Umbilical cord (tissue), 1 donor: ENCODE measurements at regions not wholly inside any gene's neighbourhood (a gene's known extent, or its start where the extent isn't known, plus 50 kb on each side); places are given as distances from the start of the nearest gene placed in this dataset.

Experiments used
- DNase-seq: peaks from one replicate; pipeline ENCODE4 v3.0.0-alpha.2; 2015; ENCODE audit warnings: low spot score

DNA sequence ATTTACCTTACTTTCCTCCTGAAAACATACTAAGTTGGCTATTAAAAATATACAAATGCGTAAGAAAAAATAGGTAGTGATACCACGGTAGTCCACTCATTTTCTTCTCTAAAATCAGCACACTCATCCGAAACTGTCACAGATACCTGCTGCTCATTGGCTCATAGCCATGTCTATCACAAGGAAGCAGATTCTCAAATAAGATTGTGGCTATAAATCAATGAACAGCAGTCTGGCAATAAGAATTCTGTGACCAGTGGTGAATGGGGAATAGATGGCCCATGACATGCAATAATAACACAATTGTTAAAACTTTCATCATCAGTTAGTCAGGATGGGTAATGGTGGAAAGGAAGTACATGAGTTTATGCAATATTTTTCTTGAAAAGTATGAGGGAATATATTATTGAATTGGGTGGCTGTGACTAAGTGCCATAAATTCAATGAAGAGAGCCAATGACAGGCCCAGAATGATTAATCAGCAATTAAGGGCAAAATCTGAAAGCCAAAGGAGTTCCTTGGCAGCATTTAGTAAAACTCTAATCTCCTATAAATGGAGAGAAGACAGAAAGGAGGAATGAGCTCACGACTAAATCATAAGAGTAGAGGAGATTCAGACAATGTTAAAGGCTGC lies 202.3 kb upstream of the NEIL3 start:
- DNase-seq = no peak

DNA sequence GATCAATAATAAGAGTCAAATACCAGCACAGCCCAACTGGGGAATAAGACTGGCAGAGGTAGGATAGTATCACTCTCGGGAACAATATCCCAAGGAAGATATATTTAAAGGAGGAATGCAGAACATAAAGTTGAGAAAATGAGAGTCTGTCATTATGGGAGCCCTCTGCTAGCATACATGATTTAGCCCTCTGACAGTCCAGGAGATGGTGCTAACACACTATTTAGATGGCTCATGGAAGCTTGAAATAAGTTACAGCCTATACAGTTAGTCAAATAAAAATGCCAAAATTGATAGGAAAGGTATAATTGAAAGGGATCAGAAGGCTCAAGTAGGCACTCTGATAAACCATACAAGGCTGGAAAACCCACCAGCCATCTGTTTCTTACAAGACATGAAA lies 201.0 kb upstream of the NEIL3 start:
- peak; percentile 10 for DNase-seq

DNA sequence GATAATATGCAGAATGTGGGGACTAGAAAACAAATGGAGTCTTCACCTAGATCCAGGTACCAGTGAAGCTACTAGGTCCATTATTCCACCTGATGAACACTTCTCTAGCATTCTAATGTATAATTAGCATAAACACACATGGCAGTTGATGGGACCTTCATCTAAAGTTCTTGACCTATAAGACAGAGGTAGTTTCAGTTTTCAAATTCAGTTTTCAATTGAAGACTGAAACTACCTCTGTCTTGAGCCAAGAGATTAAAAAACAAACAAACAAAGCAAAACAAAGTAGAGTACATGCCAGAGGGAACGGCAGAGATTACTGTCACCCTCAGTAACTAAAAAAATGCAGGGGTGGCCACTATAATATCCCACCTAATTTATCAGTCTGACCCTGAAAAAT lies 199.9 kb upstream of the NEIL3 start:
- DNase-seq = no peak

GRCh38 chr4:177116161-177116560 lies 193.5 kb upstream of the NEIL3 start:
- no peak for DNase-seq

DNA sequence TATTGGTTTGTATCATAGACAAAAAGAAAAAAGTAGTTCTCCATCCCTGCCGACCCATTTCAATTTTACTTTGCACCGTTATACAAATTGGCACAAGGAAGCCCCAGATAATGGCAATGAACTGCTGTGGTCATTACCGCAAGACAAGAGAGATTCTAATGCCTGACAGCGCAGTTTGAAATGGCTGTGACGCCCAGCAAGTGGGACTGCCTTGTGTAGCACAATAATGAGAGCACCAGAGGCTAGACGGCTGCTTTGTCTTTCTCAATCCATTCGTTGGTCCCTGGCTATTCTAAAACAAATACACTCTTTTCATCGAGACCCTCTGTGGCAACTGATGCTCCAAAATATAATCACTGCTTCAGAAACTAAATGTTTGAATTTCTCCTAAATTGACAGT lies 192.4 kb upstream of the NEIL3 start:
- no peak for DNase-seq

- peak; percentile 86 for DNase-seq
These were observed 191.1 kb upstream of the NEIL3 start for GRCh38 chr4:177118596-177118995.

- DNase-seq = no peak
These were observed 190.6 kb upstream of the NEIL3 start for GRCh38 chr4:177119021-177119471.

GRCh38 chr4:177119691-177120090 lies 190.0 kb upstream of the NEIL3 start:
- no peak for DNase-seq

- DNase-seq = no peak
These were observed 185.9 kb upstream of the NEIL3 start for GRCh38 chr4:177123811-177124210.

DNA sequence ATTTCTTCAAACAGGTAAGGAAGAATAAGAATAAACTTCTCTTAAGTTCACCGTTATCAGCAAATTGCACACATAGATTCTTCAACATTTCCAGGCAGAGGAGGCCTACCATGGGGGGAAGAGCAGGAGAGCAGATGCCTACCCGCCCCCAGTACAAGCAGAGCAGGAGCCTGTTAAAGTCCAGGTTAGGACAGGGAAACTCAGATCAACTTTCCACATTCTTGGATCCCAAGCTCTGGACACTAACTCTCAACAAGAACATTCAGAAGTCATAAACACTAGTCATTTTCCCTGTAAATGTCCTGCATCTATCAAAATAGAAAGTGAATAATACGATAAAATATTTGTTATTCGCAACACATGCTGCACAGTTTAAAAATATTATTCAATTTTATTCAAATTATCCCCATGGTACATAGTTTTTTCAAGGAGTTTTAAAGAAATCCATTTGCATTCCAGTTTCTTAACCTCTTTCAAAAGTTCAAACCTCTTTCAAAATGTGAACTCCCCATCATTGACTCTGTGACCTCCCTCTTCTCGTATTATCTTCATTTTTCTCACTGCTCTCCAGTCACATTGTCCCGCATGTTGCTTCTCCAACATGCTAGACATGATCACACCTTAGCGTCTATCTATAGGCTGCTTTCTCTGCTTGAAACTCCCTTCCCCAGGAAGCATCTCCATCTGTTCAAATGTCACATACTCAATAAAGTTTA lies 185.2 kb upstream of the NEIL3 start:
- DNase-seq = no peak

GRCh38 chr4:177125656-177126055 lies 184.0 kb upstream of the NEIL3 start:
- DNase-seq = no peak

DNA sequence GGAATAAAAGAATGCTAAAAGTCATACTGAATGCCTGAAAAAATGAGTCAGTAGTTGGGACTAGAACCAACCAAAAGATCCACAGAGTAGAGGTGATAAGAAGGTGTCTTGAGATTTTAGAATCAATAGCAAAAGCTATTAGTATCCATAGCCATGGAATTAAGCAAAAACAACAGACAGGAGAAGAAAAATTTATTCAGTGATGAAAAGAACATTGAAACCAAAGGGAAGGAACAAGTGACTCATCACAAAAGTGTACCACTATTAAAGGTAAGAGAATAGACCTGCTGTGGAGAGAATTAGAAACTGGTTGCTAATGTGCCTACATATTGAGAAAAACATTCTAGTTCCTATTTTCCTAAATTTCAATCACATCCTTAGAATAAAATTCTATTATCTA lies 182.0 kb upstream of the NEIL3 start:
- DNase-seq = no peak

- no peak for DNase-seq
These were observed 181.4 kb upstream of the NEIL3 start for GRCh38 chr4:177128306-177128705.

DNA sequence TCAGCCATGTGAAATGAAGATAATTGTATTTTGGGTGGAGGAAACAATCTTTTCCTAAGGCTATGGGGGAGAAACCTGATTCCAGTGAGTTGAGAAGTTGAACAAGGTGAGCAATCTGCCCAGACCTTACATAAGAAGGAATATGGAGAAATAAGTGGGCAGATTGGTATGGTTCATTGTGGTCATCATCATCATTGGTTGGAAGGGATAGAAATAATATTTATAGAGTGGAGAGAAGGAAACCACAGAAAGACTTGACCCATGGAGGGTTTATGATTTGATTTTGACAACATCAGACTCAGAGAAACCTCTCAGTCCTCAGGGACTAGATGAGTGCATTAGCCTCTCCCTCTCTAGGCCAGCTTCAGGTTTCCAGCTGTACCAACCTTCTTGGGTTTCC lies 177.9 kb upstream of the NEIL3 start:
- no peak for DNase-seq

DNA sequence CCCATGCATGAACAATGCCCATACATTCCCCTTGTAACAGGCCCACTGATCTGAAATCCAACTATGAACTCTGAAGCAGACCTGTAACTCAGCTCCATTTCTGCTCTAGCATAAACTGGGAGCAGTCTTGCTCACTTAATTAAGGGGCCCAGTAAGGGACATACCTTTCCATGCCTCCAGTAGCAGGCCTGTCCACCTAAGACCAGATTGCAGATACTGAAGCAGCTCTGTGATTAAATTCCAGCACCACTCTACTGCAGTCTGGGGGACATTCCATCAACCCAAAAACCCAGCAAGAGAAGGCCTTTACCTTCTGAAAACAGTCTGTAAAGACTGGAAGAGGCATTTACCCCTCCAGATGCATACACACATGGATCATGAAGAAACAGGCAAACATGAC lies 162.0 kb upstream of the NEIL3 start:
- DNase-seq = no peak

- no peak for DNase-seq
These were observed 154.2 kb upstream of the NEIL3 start for GRCh38 chr4:177155454-177155853.

DNA sequence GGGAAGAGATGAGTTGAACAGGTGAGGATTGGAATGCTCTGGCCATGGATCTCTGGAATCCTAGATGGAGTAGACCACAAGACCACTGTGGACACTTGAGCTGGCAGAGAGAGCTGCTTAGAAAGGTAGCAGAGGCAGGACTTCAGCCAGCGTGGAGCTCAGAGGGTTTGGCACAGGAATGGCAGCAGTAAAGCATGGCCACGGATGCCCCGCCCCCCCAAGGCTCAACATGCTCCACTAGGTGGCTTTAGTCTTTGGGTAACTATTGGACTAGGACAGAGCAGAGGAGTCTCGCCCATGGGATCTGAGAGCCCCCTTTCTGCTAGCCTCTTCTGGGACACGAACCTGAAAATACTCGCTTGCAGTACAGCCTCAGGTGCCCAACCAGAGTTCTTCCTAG lies 150.1 kb upstream of the NEIL3 start:
- no peak for DNase-seq

GRCh38 chr4:177161781-177162180 lies 147.9 kb upstream of the NEIL3 start:
- DNase-seq = no peak

DNA sequence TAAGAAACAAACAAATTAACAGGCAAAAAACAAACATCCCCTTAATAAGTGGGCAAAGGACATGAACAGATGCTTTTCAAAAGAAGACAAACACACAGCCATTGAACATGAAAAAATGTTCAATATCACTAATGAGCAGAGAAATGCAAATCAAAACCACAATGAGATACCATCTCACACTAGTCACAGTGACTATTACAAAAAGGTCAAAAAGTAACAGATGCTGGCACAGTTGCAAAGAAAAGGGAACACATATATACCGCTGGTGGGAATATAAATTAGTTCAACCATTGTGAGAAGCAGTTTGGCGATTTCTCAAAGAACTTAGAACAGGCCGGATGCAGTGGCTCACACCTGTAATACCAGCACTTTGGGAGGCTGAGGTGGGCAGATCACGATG lies 146.1 kb upstream of the NEIL3 start:
- DNase-seq = no peak

DNA sequence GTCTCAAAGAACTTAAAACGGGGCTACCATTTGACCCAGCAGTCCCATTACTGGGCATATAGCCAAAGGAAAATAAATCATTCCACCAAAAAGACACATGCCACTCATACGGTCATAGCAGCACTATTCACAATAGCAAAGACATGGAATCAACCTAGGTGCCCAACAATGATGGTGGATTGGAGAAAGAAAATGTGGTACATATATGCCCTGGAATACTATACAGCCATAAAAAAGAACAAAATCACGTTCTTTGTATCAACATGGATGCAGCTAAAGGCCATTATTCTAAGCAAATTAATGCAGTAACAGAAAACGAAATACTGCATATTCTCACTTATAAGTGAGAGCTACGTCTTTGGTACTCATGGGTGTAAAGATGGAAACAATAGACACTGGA lies 138.1 kb upstream of the NEIL3 start:
- no peak for DNase-seq

GRCh38 chr4:177175473-177175872 lies 134.2 kb upstream of the NEIL3 start:
- no peak for DNase-seq

- DNase-seq = peak; percentile 31
These were observed 132.1 kb upstream of the NEIL3 start for GRCh38 chr4:177177541-177178081.

GRCh38 chr4:177178246-177178645 lies 131.4 kb upstream of the NEIL3 start:
- no peak for DNase-seq
